Peyer's patch (tissue), 4 donors: ENCODE measurements at regions not wholly inside any gene's neighbourhood (a gene's known extent, or its start where the extent isn't known, plus 50 kb on each side); places are given as distances from the start of the nearest gene placed in this dataset.

ENCODE experiments used
- DNase-seq, 3 donors: peaks; one replicate each; pipeline ENCODE4 v3.0.0-alpha.2; 2017 to 2019
- H3K27ac ChIP-seq, 4 donors: fragments of 200-600 bp; sonication (generic); one replicate each; pipeline ENCODE4 v1.5.1; 2016 to 2019
- H3K27me3 ChIP-seq, 2 donors: fragments of 200-600 bp; sonication (generic); one replicate each; pipeline ENCODE4 v1.5.1; 2019
- H3K36me3 ChIP-seq, 3 donors: fragments of 200-600 bp; sonication (generic); one replicate each; pipeline ENCODE4 v1.5.1; 2016 to 2019
- H3K4me1 ChIP-seq, 4 donors: fragments of 200-600 bp; sonication (generic); one replicate each; pipeline ENCODE4 v1.5.1; 2016 to 2019
- H3K4me3 ChIP-seq, 4 donors: fragments of 200-600 bp; sonication (generic); 1 replicate in 3 of 4; 2 replicates in 1 of 4; pipeline ENCODE4 v1.5.1; 2016 to 2019; ENCODE audit warnings: mild to moderate bottlenecking in 1 of 4
- H3K9me3 ChIP-seq, 4 donors: fragments of 200-600 bp; sonication (generic); one replicate each; pipeline ENCODE4 v1.5.1; 2016 to 2019; ENCODE audit warnings: mild to moderate bottlenecking in 1 of 4
- CTCF ChIP-seq, 6 experiments: fragments of 450-650 bp in 4 of 6; fragments of 200-600 bp in 2 of 6; sonication (generic) in 1 of 6; IDR thresholded peaks; one replicate each; pipeline ENCODE4 v1.5.1; 2017 to 2019; ENCODE audit warnings: antibody characterized with exemption in 6 of 6, mild to moderate bottlenecking in 3 of 6, moderate library complexity in 1 of 6
- POLR2A ChIP-seq, 2 donors: fragments of 450-650 bp; IDR thresholded peaks; one replicate each; pipeline ENCODE4 v1.5.1; 2017; ENCODE audit warnings: antibody characterized with exemption in 2 of 2, mild to moderate bottlenecking in 2 of 2, moderate library complexity in 2 of 2

DNA sequence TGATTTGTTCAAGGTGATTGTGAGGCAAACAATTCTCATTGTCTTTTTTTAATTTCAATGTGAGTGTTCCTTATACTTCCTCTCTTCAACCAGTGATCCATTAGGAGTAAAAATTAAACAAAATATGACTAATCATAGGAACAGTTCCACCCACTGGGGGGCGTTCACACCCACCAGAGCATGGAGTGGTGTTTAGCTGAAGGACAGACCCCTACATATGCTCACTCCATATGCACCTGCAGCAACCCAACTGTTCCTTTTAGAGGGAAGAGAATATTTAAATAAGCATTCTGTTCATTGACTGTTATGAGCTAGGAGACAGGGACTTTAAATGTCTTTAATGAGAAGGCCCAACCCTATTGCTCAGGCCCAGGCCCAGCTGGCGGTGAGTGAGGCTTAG is 78.7 kb upstream of the DRD2 start:
- no peak overlapping the region for H3K4me3 ChIP-seq
- no peaks in the 10 kb centered on the region for H3K27me3 ChIP-seq
- H3K36me3 ChIP-seq: no peaks in the 10 kb centered on the region
- H3K9me3 ChIP-seq: no peaks in the 10 kb centered on the region
- H3K27ac ChIP-seq: no peak overlapping the region
- no peak for DNase-seq
- TF ChIP-seq CTCF (IDR thresholded peaks at IDR 0.05): no peak
- no peak for TF ChIP-seq POLR2A (IDR thresholded peaks at IDR 0.05)
- H3K4me1 ChIP-seq: no peaks in the 10 kb centered on the region

DNA sequence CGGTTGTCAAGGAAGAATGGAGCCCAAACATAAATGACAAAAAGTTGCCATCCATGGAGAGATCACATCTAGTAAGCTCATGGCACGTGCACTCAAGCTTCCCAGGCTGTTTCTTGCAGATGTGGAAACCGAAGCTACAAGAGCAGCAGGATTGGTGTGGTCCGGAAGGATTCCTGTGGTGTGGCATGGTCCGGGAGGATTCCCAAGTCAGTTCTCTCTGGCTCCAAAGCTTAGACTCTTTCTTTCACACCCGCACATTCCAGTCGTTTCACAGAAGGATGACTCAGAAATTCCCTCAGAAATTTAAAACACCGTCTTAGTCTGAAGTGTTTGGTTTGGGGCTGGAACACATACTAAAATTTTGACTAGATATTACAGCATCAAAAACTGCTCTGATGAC is 78.0 kb upstream of the DRD2 start:
- TF ChIP-seq POLR2A (IDR thresholded peaks at IDR 0.05): no peak
- no peak for TF ChIP-seq CTCF (IDR thresholded peaks at IDR 0.05)
- no peaks in the 10 kb centered on the region for H3K27me3 ChIP-seq
- H3K4me1 ChIP-seq: no peaks in the 10 kb centered on the region
- no peak overlapping the region for H3K4me3 ChIP-seq
- H3K36me3 ChIP-seq: no peaks in the 10 kb centered on the region
- H3K9me3 ChIP-seq: no peaks in the 10 kb centered on the region
- H3K27ac ChIP-seq: no peak overlapping the region
- DNase-seq: no peak

DNA sequence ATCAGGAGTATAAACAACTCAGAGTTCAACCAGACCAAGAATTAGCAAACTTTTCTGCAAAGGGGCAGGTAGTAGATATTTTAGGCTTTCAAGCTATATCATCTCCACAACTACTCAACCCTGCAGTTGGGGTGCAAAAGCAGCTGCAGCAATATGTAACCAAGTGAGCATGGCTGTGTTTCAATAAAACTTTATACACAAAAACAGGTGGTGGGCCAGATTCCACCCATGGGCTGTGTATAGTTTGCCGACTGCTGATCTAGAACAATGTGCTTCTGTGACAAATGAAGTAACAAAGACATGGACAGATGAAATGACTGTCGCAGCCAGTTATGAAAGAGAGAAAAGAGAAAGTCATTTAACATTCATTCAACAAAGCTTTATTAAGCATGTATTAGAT is 77.1 kb upstream of the DRD2 start:
- DNase-seq: no peak
- Histone ChIP-seq H3K27me3 (no peaks in the 10 kb centered on the region), H3K4me3 (no peak overlapping the region), H3K27ac (no peak overlapping the region), H3K36me3 (no peaks in the 10 kb centered on the region), H3K4me1 (no peaks in the 10 kb centered on the region), H3K9me3 (no peaks in the 10 kb centered on the region)
- TF ChIP-seq CTCF (IDR thresholded peaks at IDR 0.05) (no peak), POLR2A (IDR thresholded peaks at IDR 0.05) (no peak)

- DNase-seq: no peak
Observed at GRCh38 chr11:113551645-113552044, 76.4 kb upstream of the DRD2 start.

GRCh38 chr11:113549611-113550578 is 74.7 kb upstream of the DRD2 start:
- no peak for TF ChIP-seq POLR2A (IDR thresholded peaks at IDR 0.05)
- TF ChIP-seq CTCF (IDR thresholded peaks at IDR 0.05): no peak
- no peaks in the 10 kb centered on the region for H3K36me3 ChIP-seq
- H3K9me3 ChIP-seq: no peaks in the 10 kb centered on the region
- H3K27me3 ChIP-seq: no peaks in the 10 kb centered on the region
- DNase-seq: no peak
- H3K27ac ChIP-seq: no peak overlapping the region
- no peak overlapping the region for H3K4me3 ChIP-seq
- no peaks in the 10 kb centered on the region for H3K4me1 ChIP-seq

More at GRCh38 chr11:113551645-113552044, 76.4 kb upstream of the DRD2 start:
- TF ChIP-seq CTCF (IDR thresholded peaks at IDR 0.05) (no peak), POLR2A (IDR thresholded peaks at IDR 0.05) (no peak)
- Histone ChIP-seq H3K4me3 (no peak overlapping the region), H3K36me3 (no peaks in the 10 kb centered on the region), H3K27ac (no peak overlapping the region), H3K27me3 (no peaks in the 10 kb centered on the region), H3K4me1 (no peaks in the 10 kb centered on the region), H3K9me3 (no peaks in the 10 kb centered on the region)
